Keratinocyte (primary cell): ENCODE measurements at regions not wholly inside any gene's neighbourhood (a gene's known extent, or its start where the extent isn't known, plus 50 kb on each side); places are given as distances from the start of the nearest gene placed in this dataset.

Source experiments
- CTCF ChIP-seq, 3 experiments: IDR thresholded peaks in 1 of 3; conservative IDR thresholded peaks in 1 of 3; optimal IDR thresholded peaks in 1 of 3; 2 replicates in 2 of 3; 3 replicates in 1 of 3; pipeline versions ENCODE3 to v1.5.1; 2011; ENCODE audit warnings: low read length in 3 of 3, mild to moderate bottlenecking in 3 of 3, moderate library complexity in 2 of 3, control low read depth in 1 of 3, inconsistent platforms in 1 of 3; ENCODE audit not compliant: insufficient read depth in 2 of 3; ENCODE audit errors: extremely low read depth in 1 of 3
- EZH2 ChIP-seq: IDR thresholded peaks from one replicate; pipeline ENCODE4 v1.6.1; 2012; ENCODE audit warnings: inconsistent platforms, mild to moderate bottlenecking, low read length, moderate library complexity

GRCh38 chr14:71628433-71628832 is 303.8 kb upstream of the RGS6 start:
- no peak for TF ChIP-seq CTCF (optimal IDR thresholded peaks at IDR 0.05 in 1 of 3, IDR thresholded peaks at IDR 0.05 in 1 of 3, conservative IDR thresholded peaks at IDR 0.05 in 1 of 3; ENCODE audit: extremely low read depth in 1 of 3, insufficient read depth in 2 of 3, low read length in 3 of 3)
- TF ChIP-seq EZH2, result no peak
